ENCODE measurements at regions not wholly inside any gene's neighbourhood (a gene's known extent, or its start where the extent isn't known, plus 50 kb on each side); places are given as distances from the start of the nearest gene placed in this dataset.
A peak's percentile ranks its signal among the peaks of the same experiment; 100 is the strongest.

- no peaks in the 10 kb centered on the region for H3K4me1 ChIP-seq (ENCODE audit: control insufficient read depth in 2 of 2, insufficient read depth in 2 of 2, low read length in 2 of 2)
- H3K27me3 ChIP-seq (ENCODE audit: control insufficient read depth in 2 of 2, insufficient read depth in 2 of 2, low read length in 2 of 2) = no peaks in the 10 kb centered on the region
- H3K27ac ChIP-seq (ENCODE audit: low read depth, low read length) = no peak overlapping the region
- DNase-seq (no peak), ATAC-seq (no peak)
- H3K36me3 ChIP-seq (ENCODE audit: control insufficient read depth in 2 of 3, insufficient read depth in 3 of 3, low read length in 3 of 3) = no peaks in the 10 kb centered on the region
- H3K4me3 ChIP-seq (ENCODE audit: low read length) = no peak overlapping the region
- intact Hi-C loops (cut with micrococcal nuclease) = no loop called here
- ChIA-PET POLR2A (interaction anchor here (1.0 kb wide), 1 partner anchor 9 kb away, joined by 3 read pairs; no protein-coding TSS in a partner anchor), CTCF (interaction anchor here (0.6 kb wide), 1 partner anchor 18 kb away, joined by 3 read pairs; no protein-coding TSS in a partner anchor)
- peaks cover 0 to 12% (median 4%) of the 10 kb centered on the region in 11 donors for H3K9me3 Mint-ChIP-seq
- H3K27ac Mint-ChIP-seq = peak overlapping the region in 1 of 9 donors; percentile 48
- peaks cover 0 to 24% (median 0%) of the 10 kb centered on the region in 5 donors for H3K27me3 Mint-ChIP-seq
- no peak overlapping the region for H3K4me3 Mint-ChIP-seq
- no peaks in the 10 kb centered on the region for H3K9me3 ChIP-seq (ENCODE audit: control insufficient read depth in 2 of 3, low read length in 3 of 3)
- peaks cover 4 to 29% (median 15%) of the 10 kb centered on the region in 5 donors for H3K36me3 Mint-ChIP-seq
- peaks cover 0 to 20% (median 4%) of the 10 kb centered on the region in 7 donors for H3K4me1 Mint-ChIP-seq
Measured at GRCh38 chr6:1545654-1546053, 64.1 kb upstream of the FOXC1 start.

GRCh38 chr6:1547785-1548184 is 61.9 kb upstream of the FOXC1 start:
- ChIA-PET POLR2A (no interaction called here), CTCF (no interaction called here)
- Histone ChIP-seq H3K4me3 (ENCODE audit: low read length) (no peak overlapping the region), H3K27ac (ENCODE audit: low read depth, low read length) (no peak overlapping the region), H3K27me3 (ENCODE audit: control insufficient read depth in 2 of 2, insufficient read depth in 2 of 2, low read length in 2 of 2) (no peaks in the 10 kb centered on the region), H3K9me3 (ENCODE audit: control insufficient read depth in 2 of 3, low read length in 3 of 3) (no peaks in the 10 kb centered on the region), H3K36me3 (ENCODE audit: control insufficient read depth in 2 of 3, insufficient read depth in 3 of 3, low read length in 3 of 3) (no peaks in the 10 kb centered on the region), H3K4me1 (ENCODE audit: control insufficient read depth in 2 of 2, insufficient read depth in 2 of 2, low read length in 2 of 2) (no peaks in the 10 kb centered on the region)
- Mint-ChIP-seq H3K36me3 (peaks cover 4 to 34% (median 17%) of the 10 kb centered on the region in 5 donors), H3K27me3 (peaks cover 0 to 33% (median 0%) of the 10 kb centered on the region in 5 donors), H3K4me1 (peaks cover 0 to 30% (median 6%) of the 10 kb centered on the region in 7 donors), H3K9me3 (peaks cover 0 to 22% (median 7%) of the 10 kb centered on the region in 11 donors), H3K27ac (no peak overlapping the region), H3K4me3 (no peak overlapping the region)
- intact Hi-C loops (cut with micrococcal nuclease) = no loop called here
- DNase-seq (no peak), ATAC-seq (no peak)

- H3K9me3 Mint-ChIP-seq = peaks cover 0 to 31% (median 3%) of the 10 kb centered on the region in 11 donors
- peak overlapping the region in 1 of 9 donors; percentile 51 for H3K27ac Mint-ChIP-seq
- CTCF ChIA-PET = interaction anchor here (0.6 to 1.3 kb wide), 3 partner anchors 16 to 1505 kb away, joined by 3 to 6 read pairs (median 3); no protein-coding TSS in a partner anchor
- ATAC-seq (no peak), DNase-seq (no peak)
- H3K36me3 ChIP-seq (ENCODE audit: control insufficient read depth in 2 of 3, insufficient read depth in 3 of 3, low read length in 3 of 3) = no peaks in the 10 kb centered on the region
- POLR2A ChIA-PET = no interaction called here
- H3K27me3 Mint-ChIP-seq = peaks cover 0 to 37% (median 6%) of the 10 kb centered on the region in 5 donors
- H3K4me3 Mint-ChIP-seq = no peak overlapping the region
- peaks cover 3 to 27% (median 7%) of the 10 kb centered on the region in 5 donors for H3K36me3 Mint-ChIP-seq
- H3K4me3 ChIP-seq (ENCODE audit: low read length) = no peak overlapping the region
- no peaks in the 10 kb centered on the region for H3K9me3 ChIP-seq (ENCODE audit: control insufficient read depth in 2 of 3, low read length in 3 of 3)
- intact Hi-C loops (cut with micrococcal nuclease) = no loop called here
- H3K4me1 ChIP-seq (ENCODE audit: control insufficient read depth in 2 of 2, insufficient read depth in 2 of 2, low read length in 2 of 2) = peaks cover 4 to 7% of the 10 kb centered on the region in 2 donors
- peaks cover 8 to 46% (median 25%) of the 10 kb centered on the region in 7 donors for H3K4me1 Mint-ChIP-seq
- H3K27ac ChIP-seq (ENCODE audit: low read depth, low read length) = no peak overlapping the region
- no peaks in the 10 kb centered on the region for H3K27me3 ChIP-seq (ENCODE audit: control insufficient read depth in 2 of 2, insufficient read depth in 2 of 2, low read length in 2 of 2)
Measured at GRCh38 chr6:1551249-1551648, 58.5 kb upstream of the FOXC1 start.

DNA sequence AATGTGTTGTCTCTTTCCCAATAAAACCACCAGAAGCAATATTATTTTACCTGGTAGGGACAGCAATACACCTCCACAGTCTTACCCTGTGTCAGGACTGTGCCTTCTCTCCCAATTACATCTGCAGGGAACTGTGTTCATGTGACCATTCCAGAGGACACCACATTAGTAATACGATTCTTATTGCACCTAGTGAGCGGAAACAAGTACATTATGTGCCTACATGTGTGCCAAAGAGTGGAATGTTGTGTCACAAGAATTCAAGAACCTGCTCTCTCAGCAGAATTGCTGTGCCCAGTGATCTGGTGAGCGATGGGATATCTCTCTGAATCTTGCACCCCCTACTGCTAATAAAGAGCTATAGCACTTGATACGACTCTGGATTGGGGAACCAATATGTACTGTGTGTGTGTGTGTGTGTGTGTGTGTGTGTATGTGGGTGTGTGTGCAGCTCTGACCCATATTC is 57.4 kb upstream of the FOXC1 start:
- H3K36me3 ChIP-seq (ENCODE audit: control insufficient read depth in 2 of 3, insufficient read depth in 3 of 3, low read length in 3 of 3) = no peaks in the 10 kb centered on the region
- no peak overlapping the region for H3K4me3 ChIP-seq (ENCODE audit: low read length)
- H3K9me3 ChIP-seq (ENCODE audit: control insufficient read depth in 2 of 3, low read length in 3 of 3) = no peaks in the 10 kb centered on the region
- no peaks in the 10 kb centered on the region for H3K27me3 ChIP-seq (ENCODE audit: control insufficient read depth in 2 of 2, insufficient read depth in 2 of 2, low read length in 2 of 2)
- H3K4me1 ChIP-seq (ENCODE audit: control insufficient read depth in 2 of 2, insufficient read depth in 2 of 2, low read length in 2 of 2) = peaks cover 4 to 7% of the 10 kb centered on the region in 2 donors
- Mint-ChIP-seq H3K4me3 (no peak overlapping the region), H3K27me3 (peaks cover 0 to 42% (median 6%) of the 10 kb centered on the region in 5 donors), H3K9me3 (peaks cover 0 to 31% (median 3%) of the 10 kb centered on the region in 11 donors), H3K27ac (peak overlapping the region in 3 of 9 donors; percentile 0 to 52 (median 51)), H3K36me3 (peaks cover 3 to 23% (median 7%) of the 10 kb centered on the region in 5 donors), H3K4me1 (peaks cover 8 to 49% (median 25%) of the 10 kb centered on the region in 7 donors)
- ChIA-PET CTCF (interaction anchor here (1.0 to 1.6 kb wide), 3 partner anchors 17 to 28 kb away, joined by 3 to 11 read pairs (median 4); no protein-coding TSS in a partner anchor), POLR2A (interaction anchor here (0.7 to 1.9 kb wide), 2 partner anchors 25 to 28 kb away, joined by 3 to 4 read pairs; no protein-coding TSS in a partner anchor)
- intact Hi-C loops (cut with micrococcal nuclease) = loop anchor here in 1 of 2 donors (1.0 kb wide), 1 partner anchor 28 kb away; no protein-coding TSS in a partner anchor
- ATAC-seq (peak; percentile 50), DNase-seq (peak in 1 of 9 donors; percentile 11)
- H3K27ac ChIP-seq (ENCODE audit: low read depth, low read length) = no peak overlapping the region

DNA sequence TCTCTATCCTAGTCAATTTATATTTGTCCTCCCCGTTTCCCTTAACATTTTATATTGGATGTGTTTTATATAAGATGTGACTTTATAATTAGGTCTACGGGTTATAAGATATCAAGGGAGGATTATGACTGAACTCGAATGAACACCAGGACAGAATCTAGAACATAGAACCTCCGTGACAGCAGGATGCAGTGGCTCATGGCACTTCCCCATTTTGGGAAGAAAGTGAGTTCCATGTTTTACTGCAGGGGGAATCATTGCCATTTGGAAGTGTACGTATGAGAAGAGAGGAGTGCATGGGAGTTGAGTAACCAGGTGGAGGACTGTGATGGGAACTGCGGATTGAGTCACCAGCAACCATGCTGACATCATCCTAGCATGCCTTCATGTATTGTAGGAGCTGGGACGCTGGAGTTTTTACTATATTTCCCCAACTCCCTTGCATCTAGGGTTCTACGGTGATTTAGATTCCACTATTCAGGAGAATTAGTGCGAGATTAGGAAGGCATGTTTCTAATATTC is 56.1 kb upstream of the FOXC1 start:
- DNase-seq (no peak), ATAC-seq (no peak)
- Mint-ChIP-seq H3K36me3 (peaks cover 0 to 17% (median 5%) of the 10 kb centered on the region in 5 donors), H3K9me3 (peaks cover 0 to 31% (median 3%) of the 10 kb centered on the region in 11 donors), H3K4me1 (peaks cover 8 to 54% (median 25%) of the 10 kb centered on the region in 7 donors), H3K27ac (peak overlapping the region in 2 of 9 donors; percentile 85 to 96), H3K4me3 (peak overlapping the region; percentile 72 to 93 (median 84)), H3K27me3 (peaks cover 0 to 38% (median 6%) of the 10 kb centered on the region in 5 donors)
- intact Hi-C loops (cut with micrococcal nuclease) = no loop called here
- Histone ChIP-seq H3K36me3 (ENCODE audit: control insufficient read depth in 2 of 3, insufficient read depth in 3 of 3, low read length in 3 of 3) (no peaks in the 10 kb centered on the region), H3K4me1 (ENCODE audit: control insufficient read depth in 2 of 2, insufficient read depth in 2 of 2, low read length in 2 of 2) (peaks cover 4 to 7% of the 10 kb centered on the region in 2 donors), H3K9me3 (ENCODE audit: control insufficient read depth in 2 of 3, low read length in 3 of 3) (no peaks in the 10 kb centered on the region), H3K27me3 (ENCODE audit: control insufficient read depth in 2 of 2, insufficient read depth in 2 of 2, low read length in 2 of 2) (no peaks in the 10 kb centered on the region), H3K27ac (ENCODE audit: low read depth, low read length) (no peak overlapping the region), H3K4me3 (ENCODE audit: low read length) (no peak overlapping the region)
- ChIA-PET CTCF (interaction anchor here (1.1 to 6.8 kb wide), 3 partner anchors 23 to 29 kb away, joined by 4 to 50 read pairs (median 5); no protein-coding TSS in a partner anchor), POLR2A (interaction anchor here (1.9 kb wide), 1 partner anchor 29 kb away, joined by 4 read pairs; no protein-coding TSS in a partner anchor)

- POLR2A ChIA-PET = interaction anchor here (1.2 kb wide), 1 partner anchor 9 kb away, joined by 3 read pairs; no protein-coding TSS in a partner anchor
- Mint-ChIP-seq H3K9me3 (peaks cover 0 to 31% (median 3%) of the 10 kb centered on the region in 11 donors), H3K27ac (peak overlapping the region in 4 of 9 donors; percentile 47 to 96 (median 74)), H3K4me3 (peak overlapping the region; percentile 76 to 93 (median 86)), H3K27me3 (peaks cover 0 to 38% (median 6%) of the 10 kb centered on the region in 5 donors), H3K36me3 (peaks cover 0 to 16% (median 5%) of the 10 kb centered on the region in 5 donors), H3K4me1 (peaks cover 8 to 54% (median 25%) of the 10 kb centered on the region in 7 donors)
- Histone ChIP-seq H3K4me1 (ENCODE audit: control insufficient read depth in 2 of 2, insufficient read depth in 2 of 2, low read length in 2 of 2) (peaks cover 4 to 7% of the 10 kb centered on the region in 2 donors), H3K4me3 (ENCODE audit: low read length) (peak overlapping the region; percentile 64), H3K27me3 (ENCODE audit: control insufficient read depth in 2 of 2, insufficient read depth in 2 of 2, low read length in 2 of 2) (no peaks in the 10 kb centered on the region), H3K36me3 (ENCODE audit: control insufficient read depth in 2 of 3, insufficient read depth in 3 of 3, low read length in 3 of 3) (no peaks in the 10 kb centered on the region), H3K9me3 (ENCODE audit: control insufficient read depth in 2 of 3, low read length in 3 of 3) (no peaks in the 10 kb centered on the region), H3K27ac (ENCODE audit: low read depth, low read length) (no peak overlapping the region)
- ATAC-seq (peak; percentile 33), DNase-seq (no peak)
- intact Hi-C loops (cut with micrococcal nuclease) = no loop called here
- CTCF ChIA-PET = interaction anchor here (1.1 to 6.8 kb wide), 4 partner anchors 24 to 30 kb away, joined by 4 to 50 read pairs (median 10); no protein-coding TSS in a partner anchor
Measured at GRCh38 chr6:1554141-1554475, 55.6 kb upstream of the FOXC1 start.

Measured in naive thymus-derived CD4-positive, alpha-beta T cell (primary cell).